ENCODE measurements at regions not wholly inside any gene's neighbourhood (a gene's known extent, or its start where the extent isn't known, plus 50 kb on each side); places are given as distances from the start of the nearest gene placed in this dataset.

DNA sequence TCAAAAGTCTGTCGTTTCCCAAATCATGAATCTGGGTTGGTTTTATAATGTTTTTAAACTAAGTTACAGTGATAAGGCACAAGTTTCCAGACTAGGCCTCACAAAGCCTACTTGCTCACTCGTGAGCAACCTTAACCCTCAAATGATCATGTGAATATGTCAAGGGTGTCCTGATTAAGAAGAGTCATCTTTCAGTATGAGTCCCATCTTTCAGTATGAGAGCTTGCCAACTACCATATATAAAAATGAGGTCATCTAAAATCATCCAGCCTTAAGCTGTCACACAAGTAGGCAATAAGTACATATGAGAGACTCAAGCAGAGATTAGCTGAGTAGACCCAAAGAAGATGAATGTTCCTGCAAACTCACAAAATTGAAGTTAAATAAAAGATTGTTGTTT, 668.4 kb upstream of the FAM174A start:
- TF ChIP-seq, protein P1, sequence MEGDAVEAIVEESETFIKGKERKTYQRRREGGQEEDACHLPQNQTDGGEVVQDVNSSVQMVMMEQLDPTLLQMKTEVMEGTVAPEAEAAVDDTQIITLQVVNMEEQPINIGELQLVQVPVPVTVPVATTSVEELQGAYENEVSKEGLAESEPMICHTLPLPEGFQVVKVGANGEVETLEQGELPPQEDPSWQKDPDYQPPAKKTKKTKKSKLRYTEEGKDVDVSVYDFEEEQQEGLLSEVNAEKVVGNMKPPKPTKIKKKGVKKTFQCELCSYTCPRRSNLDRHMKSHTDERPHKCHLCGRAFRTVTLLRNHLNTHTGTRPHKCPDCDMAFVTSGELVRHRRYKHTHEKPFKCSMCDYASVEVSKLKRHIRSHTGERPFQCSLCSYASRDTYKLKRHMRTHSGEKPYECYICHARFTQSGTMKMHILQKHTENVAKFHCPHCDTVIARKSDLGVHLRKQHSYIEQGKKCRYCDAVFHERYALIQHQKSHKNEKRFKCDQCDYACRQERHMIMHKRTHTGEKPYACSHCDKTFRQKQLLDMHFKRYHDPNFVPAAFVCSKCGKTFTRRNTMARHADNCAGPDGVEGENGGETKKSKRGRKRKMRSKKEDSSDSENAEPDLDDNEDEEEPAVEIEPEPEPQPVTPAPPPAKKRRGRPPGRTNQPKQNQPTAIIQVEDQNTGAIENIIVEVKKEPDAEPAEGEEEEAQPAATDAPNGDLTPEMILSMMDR (IDR thresholded peaks at IDR 0.05): no peak
- TF ChIP-seq EP300 (IDR thresholded peaks at IDR 0.05) (no peak), POLR2A (IDR thresholded peaks at IDR 0.05) (no peak), POLR2AphosphoS5 (IDR thresholded peaks at IDR 0.05) (no peak)
